ENCODE measurements at regions not wholly inside any gene's neighbourhood (a gene's known extent, or its start where the extent isn't known, plus 50 kb on each side); places are given as distances from the start of the nearest gene placed in this dataset.

- intact Hi-C loops (cut with micrococcal nuclease), result no loop called here
- no peak for DNase-seq
- no peak overlapping the region for H3K4me3 ChIP-seq
- no peak for TF ChIP-seq CTCF (IDR thresholded peaks at IDR 0.05; ENCODE audit: borderline replicate concordance)
- no peak overlapping the region for H3K27ac ChIP-seq (replicated peaks)
- no peaks in the 10 kb centered on the region for H3K9me3 ChIP-seq (replicated peaks)
- H3K36me3 ChIP-seq, result no peaks in the 10 kb centered on the region
- H3K27me3 ChIP-seq (ENCODE audit: low read depth), result no peaks in the 10 kb centered on the region
- H3K4me1 ChIP-seq, result no peaks in the 10 kb centered on the region
These were observed 285.3 kb upstream of the RASGEF1B start for GRCh38 chr4:81756973-81757372.

GRCh38 chr4:81756042-81756441 lies 284.3 kb upstream of the RASGEF1B start:
- H3K36me3 ChIP-seq, result no peaks in the 10 kb centered on the region
- H3K4me1 ChIP-seq, result no peaks in the 10 kb centered on the region
- no peaks in the 10 kb centered on the region for H3K27me3 ChIP-seq (ENCODE audit: low read depth)
- no peak for DNase-seq
- H3K4me3 ChIP-seq, result no peak overlapping the region
- H3K9me3 ChIP-seq (replicated peaks), result no peaks in the 10 kb centered on the region
- H3K27ac ChIP-seq (replicated peaks), result no peak overlapping the region
- intact Hi-C loops (cut with micrococcal nuclease), result no loop called here
- no peak for TF ChIP-seq CTCF (IDR thresholded peaks at IDR 0.05; ENCODE audit: borderline replicate concordance)

- no peaks in the 10 kb centered on the region for H3K27me3 ChIP-seq (ENCODE audit: low read depth)
- TF ChIP-seq CTCF (IDR thresholded peaks at IDR 0.05; ENCODE audit: borderline replicate concordance), result no peak
- no peaks in the 10 kb centered on the region for H3K9me3 ChIP-seq (replicated peaks)
- H3K4me1 ChIP-seq, result no peaks in the 10 kb centered on the region
- no peaks in the 10 kb centered on the region for H3K36me3 ChIP-seq
- intact Hi-C loops (cut with micrococcal nuclease), result no loop called here
- H3K27ac ChIP-seq (replicated peaks), result no peak overlapping the region
- no peak overlapping the region for H3K4me3 ChIP-seq
- no peak for DNase-seq
These were observed 282.5 kb upstream of the RASGEF1B start for GRCh38 chr4:81754169-81754568.

- TF ChIP-seq CTCF (IDR thresholded peaks at IDR 0.05; ENCODE audit: borderline replicate concordance), result no peak
- no peak for DNase-seq
- no peaks in the 10 kb centered on the region for H3K36me3 ChIP-seq
- intact Hi-C loops (cut with micrococcal nuclease), result no loop called here
- H3K4me1 ChIP-seq, result no peaks in the 10 kb centered on the region
- H3K27ac ChIP-seq (replicated peaks), result no peak overlapping the region
- H3K27me3 ChIP-seq (ENCODE audit: low read depth), result no peaks in the 10 kb centered on the region
- peaks cover 7% of the 10 kb centered on the region for H3K9me3 ChIP-seq (replicated peaks)
- H3K4me3 ChIP-seq, result no peak overlapping the region
These were observed 280.0 kb upstream of the RASGEF1B start for GRCh38 chr4:81751531-81752289.

- no peak for DNase-seq
- Histone ChIP-seq H3K27ac (replicated peaks) (no peak overlapping the region), H3K36me3 (no peaks in the 10 kb centered on the region), H3K27me3 (ENCODE audit: low read depth) (no peaks in the 10 kb centered on the region), H3K4me3 (no peak overlapping the region), H3K9me3 (replicated peaks) (peaks cover 7% of the 10 kb centered on the region), H3K4me1 (no peaks in the 10 kb centered on the region)
- intact Hi-C loops (cut with micrococcal nuclease), result no loop called here
- no peak for TF ChIP-seq CTCF (IDR thresholded peaks at IDR 0.05; ENCODE audit: borderline replicate concordance)
These were observed 275.7 kb upstream of the RASGEF1B start for GRCh38 chr4:81747242-81747930.
